HK-2 (cell line): ENCODE measurements at regions not wholly inside any gene's neighbourhood (a gene's known extent, or its start where the extent isn't known, plus 50 kb on each side); places are given as distances from the start of the nearest gene placed in this dataset.
"Not testable (repeated sequence)": the region's sequence is repeated elsewhere in the genome, so short reads cannot be mapped to it uniquely, and the experiment has no call there.

ENCODE experiments used
- DNase-seq: peaks from one replicate; pipeline ENCODE4 v3.0.0-alpha.2; 2018; ENCODE audit not compliant: unreplicated experiment

GRCh38 chr7:49100908-49101740 lies 176.8 kb downstream of the CDC14C start:
- not testable (repeated sequence) for DNase-seq

- DNase-seq, result no peak
These were observed 178.1 kb downstream of the CDC14C start for GRCh38 chr7:49102411-49102810.

- DNase-seq, result no peak
These were observed 187.4 kb downstream of the CDC14C start for GRCh38 chr7:49111706-49112105.

- no peak for DNase-seq
These were observed 187.9 kb downstream of the CDC14C start for GRCh38 chr7:49112222-49112621.

GRCh38 chr7:49112647-49113046 lies 188.3 kb downstream of the CDC14C start:
- DNase-seq, result no peak

GRCh38 chr7:49119706-49120105 lies 195.4 kb downstream of the CDC14C start:
- no peak for DNase-seq

- DNase-seq, result no peak
These were observed 200.9 kb downstream of the CDC14C start for GRCh38 chr7:49125246-49125645.

GRCh38 chr7:49127359-49127913 lies 203.1 kb downstream of the CDC14C start:
- DNase-seq, result no peak

GRCh38 chr7:49137978-49138377 lies 213.6 kb downstream of the CDC14C start:
- DNase-seq, result no peak

- no peak for DNase-seq
These were observed 226.1 kb downstream of the CDC14C start for GRCh38 chr7:49150486-49150885.

GRCh38 chr7:49151146-49151545 lies 226.8 kb downstream of the CDC14C start:
- no peak for DNase-seq

GRCh38 chr7:49158321-49158720 lies 234.0 kb downstream of the CDC14C start:
- no peak for DNase-seq

- no peak for DNase-seq
These were observed 235.2 kb downstream of the CDC14C start for GRCh38 chr7:49159536-49159935.

GRCh38 chr7:49166441-49166840 lies 242.1 kb downstream of the CDC14C start:
- DNase-seq, result no peak

GRCh38 chr7:49172639-49173038 lies 248.3 kb downstream of the CDC14C start:
- DNase-seq, result no peak

GRCh38 chr7:49174396-49174795 lies 250.0 kb downstream of the CDC14C start:
- no peak for DNase-seq

- DNase-seq, result no peak
These were observed 263.4 kb downstream of the CDC14C start for GRCh38 chr7:49187543-49188268.

GRCh38 chr7:49228426-49229098 lies 304.2 kb downstream of the CDC14C start:
- DNase-seq, result no peak

- DNase-seq, result no peak
These were observed 304.9 kb downstream of the CDC14C start for GRCh38 chr7:49229246-49229645.

- no peak for DNase-seq
These were observed 319.2 kb downstream of the CDC14C start for GRCh38 chr7:49243521-49243920.

- DNase-seq, result no peak
These were observed 320.2 kb downstream of the CDC14C start for GRCh38 chr7:49244543-49244942.

GRCh38 chr7:49245062-49245461 lies 320.7 kb downstream of the CDC14C start:
- DNase-seq, result no peak
